EH (cell line): ENCODE measurements at regions not wholly inside any gene's neighbourhood (a gene's known extent, or its start where the extent isn't known, plus 50 kb on each side); places are given as distances from the start of the nearest gene placed in this dataset.
"Not testable (repeated sequence)": the region's sequence is repeated elsewhere in the genome, so short reads cannot be mapped to it uniquely, and the experiment has no call there.

Experiments
- DNase-seq: peaks from one replicate; pipeline ENCODE4 v3.0.0-alpha.2; 2015; ENCODE audit warnings: low read depth

- DNase-seq, result not testable (repeated sequence)
Observed at GRCh38 chr12:124218650-124219049, 76.2 kb upstream of the RFLNA start.

GRCh38 chr12:124222368-124223245 is 72.3 kb upstream of the RFLNA start:
- no peak for DNase-seq

GRCh38 chr12:124223733-124224138 is 71.2 kb upstream of the RFLNA start:
- not testable (repeated sequence) for DNase-seq

- no peak for DNase-seq
Observed at GRCh38 chr12:124224535-124225110, 70.3 kb upstream of the RFLNA start.

GRCh38 chr12:124225730-124226129 is 69.2 kb upstream of the RFLNA start:
- DNase-seq, result no peak

- DNase-seq, result no peak
Observed at GRCh38 chr12:124227951-124228711, 66.8 kb upstream of the RFLNA start.

GRCh38 chr12:124229520-124229919 is 65.4 kb upstream of the RFLNA start:
- DNase-seq, result no peak

- DNase-seq, result no peak
Observed at GRCh38 chr12:124230117-124230757, 64.7 kb upstream of the RFLNA start.

GRCh38 chr12:124230789-124231188 is 64.1 kb upstream of the RFLNA start:
- no peak for DNase-seq

- no peak for DNase-seq
Observed at GRCh38 chr12:124231980-124232653, 62.8 kb upstream of the RFLNA start.

- no peak for DNase-seq
Observed at GRCh38 chr12:124232654-124232987, 62.3 kb upstream of the RFLNA start.

GRCh38 chr12:124233041-124233796 is 61.7 kb upstream of the RFLNA start:
- peak; percentile 97 for DNase-seq

- peak; percentile 75 for DNase-seq
Observed at GRCh38 chr12:124233846-124234640, 60.9 kb upstream of the RFLNA start.

- DNase-seq, result peak; percentile 94
Observed at GRCh38 chr12:124236625-124237031, 58.3 kb upstream of the RFLNA start.

GRCh38 chr12:124238886-124239285 is 56.0 kb upstream of the RFLNA start:
- no peak for DNase-seq

GRCh38 chr12:124240493-124240892 is 54.4 kb upstream of the RFLNA start:
- DNase-seq, result peak; percentile 29

GRCh38 chr12:124241776-124242528 is 52.9 kb upstream of the RFLNA start:
- DNase-seq, result no peak

GRCh38 chr12:124242529-124243065 is 52.3 kb upstream of the RFLNA start:
- no peak for DNase-seq

- no peak for DNase-seq
Observed at GRCh38 chr12:124243936-124244335, 51.0 kb upstream of the RFLNA start.
